Cardiac muscle cell (in vitro differentiated cells and primary cell): ENCODE measurements at regions not wholly inside any gene's neighbourhood (a gene's known extent, or its start where the extent isn't known, plus 50 kb on each side); places are given as distances from the start of the nearest gene placed in this dataset.

Experiments used
- DNase-seq, 2 donors: peaks; one replicate each; pipeline versions ENCODE4 v3.0.0 to v3.0.0-alpha.2; 2010 to 2017; ENCODE audit warnings: low read depth in 1 of 2, low spot score in 1 of 2
- H3K27ac ChIP-seq: fragments of 200-600 bp; sonication (generic); 2 replicates; pipeline ENCODE4 v1.5.1; 2016
- H3K27me3 ChIP-seq: fragments of 200-600 bp; sonication (generic); 2 replicates; pipeline ENCODE4 v1.6.0; 2016; ENCODE audit warnings: control low read depth
- H3K36me3 ChIP-seq: fragments of 200-600 bp; sonication (generic); 2 replicates; pipeline ENCODE4 v1.5.1; 2016; ENCODE audit warnings: control low read depth
- H3K4me1 ChIP-seq: fragments of 200-600 bp; sonication (generic); 2 replicates; pipeline ENCODE4 v1.8.1; 2017; ENCODE audit warnings: low read depth, mild to moderate bottlenecking, mixed run types
- H3K4me3 ChIP-seq: fragments of 200-600 bp; sonication (generic); 2 replicates; pipeline ENCODE4 v1.5.1; 2016; ENCODE audit warnings: mild to moderate bottlenecking
- H3K9me3 ChIP-seq: fragments of 200-600 bp; sonication (generic); 2 replicates; pipeline ENCODE4 v1.5.1; 2017; ENCODE audit warnings: low read depth, mild to moderate bottlenecking, control low read depth
- TF ChIP-seq, protein P1 (sequence below): IDR thresholded peaks from 2 replicates; pipeline ENCODE4 v1.5.1; 2012; ENCODE audit warnings: low read depth, mild to moderate bottlenecking, low read length

GRCh38 chr18:5608846-5609245 lies 65.0 kb upstream of the EPB41L3 start:
- Histone ChIP-seq H3K27ac (peak overlapping the region; percentile 70), H3K27me3 (no peaks in the 10 kb centered on the region), H3K9me3 (no peaks in the 10 kb centered on the region), H3K36me3 (peaks cover 12% of the 10 kb centered on the region), H3K4me1 (peaks cover 13% of the 10 kb centered on the region), H3K4me3 (no peak overlapping the region)
- TF ChIP-seq, protein P1, sequence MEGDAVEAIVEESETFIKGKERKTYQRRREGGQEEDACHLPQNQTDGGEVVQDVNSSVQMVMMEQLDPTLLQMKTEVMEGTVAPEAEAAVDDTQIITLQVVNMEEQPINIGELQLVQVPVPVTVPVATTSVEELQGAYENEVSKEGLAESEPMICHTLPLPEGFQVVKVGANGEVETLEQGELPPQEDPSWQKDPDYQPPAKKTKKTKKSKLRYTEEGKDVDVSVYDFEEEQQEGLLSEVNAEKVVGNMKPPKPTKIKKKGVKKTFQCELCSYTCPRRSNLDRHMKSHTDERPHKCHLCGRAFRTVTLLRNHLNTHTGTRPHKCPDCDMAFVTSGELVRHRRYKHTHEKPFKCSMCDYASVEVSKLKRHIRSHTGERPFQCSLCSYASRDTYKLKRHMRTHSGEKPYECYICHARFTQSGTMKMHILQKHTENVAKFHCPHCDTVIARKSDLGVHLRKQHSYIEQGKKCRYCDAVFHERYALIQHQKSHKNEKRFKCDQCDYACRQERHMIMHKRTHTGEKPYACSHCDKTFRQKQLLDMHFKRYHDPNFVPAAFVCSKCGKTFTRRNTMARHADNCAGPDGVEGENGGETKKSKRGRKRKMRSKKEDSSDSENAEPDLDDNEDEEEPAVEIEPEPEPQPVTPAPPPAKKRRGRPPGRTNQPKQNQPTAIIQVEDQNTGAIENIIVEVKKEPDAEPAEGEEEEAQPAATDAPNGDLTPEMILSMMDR: no peak
- no peak for DNase-seq

DNA sequence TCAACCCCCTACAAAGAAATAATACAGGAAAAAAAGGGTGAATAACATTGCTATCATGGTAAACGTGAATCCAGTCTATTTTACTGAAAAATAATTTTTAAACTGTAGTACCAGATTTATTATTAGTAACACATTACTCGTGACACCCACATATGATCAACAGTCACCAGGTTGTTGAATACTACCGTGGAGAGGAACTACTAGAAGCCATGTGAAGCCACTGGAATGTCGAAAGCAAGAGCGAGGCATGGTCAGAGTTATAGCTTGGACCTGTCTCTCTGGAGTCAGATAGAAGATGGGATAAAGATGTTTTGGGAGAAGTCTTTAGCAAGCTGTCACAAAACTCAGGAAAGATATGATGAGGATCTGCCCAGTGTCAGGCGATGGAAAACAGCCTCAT lies 63.2 kb upstream of the EPB41L3 start:
- Histone ChIP-seq H3K9me3 (no peaks in the 10 kb centered on the region), H3K4me1 (peaks cover 27% of the 10 kb centered on the region), H3K36me3 (peaks cover 12% of the 10 kb centered on the region), H3K27ac (peak overlapping the region; percentile 70), H3K27me3 (no peaks in the 10 kb centered on the region), H3K4me3 (no peak overlapping the region)
- no peak for DNase-seq
- TF ChIP-seq, protein P1: no peak

DNA sequence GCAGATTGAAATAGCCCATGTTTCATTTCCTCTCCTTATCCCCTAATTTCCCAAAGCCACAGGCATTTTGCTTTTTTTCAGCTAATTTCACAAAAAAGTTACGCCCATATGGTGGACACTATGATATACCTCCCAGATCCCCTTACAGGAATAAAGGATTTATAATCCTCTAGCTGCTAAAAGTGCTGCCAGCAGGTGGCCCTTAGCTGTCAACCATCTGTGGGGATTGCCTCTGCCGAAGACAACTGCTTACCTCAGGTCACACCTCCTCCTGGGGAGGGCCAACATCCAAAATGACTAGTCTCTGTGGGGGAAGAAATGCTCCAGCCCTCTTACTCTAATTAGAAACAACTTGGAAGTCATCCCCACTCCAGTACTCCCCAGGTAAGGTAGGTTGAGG lies 61.0 kb upstream of the EPB41L3 start:
- TF ChIP-seq, protein P1: peak; percentile 10
- no peak overlapping the region for H3K4me3 ChIP-seq
- peaks cover 46% of the 10 kb centered on the region for H3K4me1 ChIP-seq
- H3K27me3 ChIP-seq: no peaks in the 10 kb centered on the region
- no peak for DNase-seq
- peaks cover 10% of the 10 kb centered on the region for H3K36me3 ChIP-seq
- no peaks in the 10 kb centered on the region for H3K9me3 ChIP-seq
- no peak overlapping the region for H3K27ac ChIP-seq

GRCh38 chr18:5603153-5603552 lies 59.4 kb upstream of the EPB41L3 start:
- TF ChIP-seq, protein P1: no peak
- Histone ChIP-seq H3K4me3 (no peak overlapping the region), H3K27me3 (no peaks in the 10 kb centered on the region), H3K9me3 (no peaks in the 10 kb centered on the region), H3K27ac (peak overlapping the region; percentile 95), H3K4me1 (peaks cover 42% of the 10 kb centered on the region), H3K36me3 (no peaks in the 10 kb centered on the region)
- no peak for DNase-seq

DNA sequence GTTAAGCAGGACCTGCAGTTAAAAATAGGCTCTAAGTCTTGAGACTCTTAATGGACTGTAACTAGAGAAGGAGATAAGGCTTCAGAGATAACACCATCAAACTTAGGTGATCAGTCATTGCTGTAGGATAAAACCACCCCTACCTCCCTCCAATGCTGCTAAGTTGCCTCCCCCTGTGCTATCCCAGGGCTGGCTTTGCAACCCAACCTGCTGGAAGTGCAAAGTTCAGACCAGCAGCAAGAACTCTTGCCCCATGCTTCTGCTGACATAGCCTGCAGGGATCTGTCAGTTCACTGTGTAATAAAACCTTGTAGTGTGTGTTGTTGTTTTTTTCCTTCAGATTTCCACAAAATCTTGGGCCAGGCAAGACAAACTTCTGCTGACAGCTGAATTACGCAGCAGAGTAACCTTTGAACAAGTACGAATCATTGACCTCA lies 57.4 kb upstream of the EPB41L3 start:
- peak overlapping the region; percentile 12 for H3K4me3 ChIP-seq
- H3K9me3 ChIP-seq: no peaks in the 10 kb centered on the region
- no peaks in the 10 kb centered on the region for H3K27me3 ChIP-seq
- TF ChIP-seq, protein P1: no peak
- H3K27ac ChIP-seq: peak overlapping the region; percentile 95
- DNase-seq: peak in 1 of 2 donors; percentile 85
- no peaks in the 10 kb centered on the region for H3K36me3 ChIP-seq
- H3K4me1 ChIP-seq: peaks cover 37% of the 10 kb centered on the region
